Fibroblast of lung (primary cell): ENCODE measurements at regions not wholly inside any gene's neighbourhood (a gene's known extent, or its start where the extent isn't known, plus 50 kb on each side); places are given as distances from the start of the nearest gene placed in this dataset.
A peak's percentile ranks its signal among the peaks of the same experiment; 100 is the strongest.

ENCODE experiments used
- DNase-seq, 2 donors: peaks; one replicate each; pipeline versions ENCODE4 v3.0.0 to v3.0.0-alpha.2; 2010; ENCODE audit warnings: low read depth in 2 of 2
- H2AFZ ChIP-seq: 2 replicates; pipeline ENCODE4 v1.5.1; 2012; ENCODE audit warnings: low read length, control low read depth, inconsistent platforms
- H3K27ac ChIP-seq: 2 replicates; pipeline ENCODE4 v1.5.1; 2011; ENCODE audit warnings: low read length, control low read depth; ENCODE audit not compliant: insufficient read depth
- H3K27me3 ChIP-seq: 2 replicates; pipeline ENCODE4 v1.5.1; 2011; ENCODE audit warnings: mild to moderate bottlenecking, low read length; ENCODE audit not compliant: control insufficient read depth, insufficient read depth
- H3K36me3 ChIP-seq: 2 replicates; pipeline ENCODE4 v1.5.1; 2011; ENCODE audit warnings: low read length; ENCODE audit not compliant: control insufficient read depth, insufficient read depth
- H3K4me1 ChIP-seq: 2 replicates; pipeline ENCODE4 v1.5.1; 2011; ENCODE audit warnings: low read length; ENCODE audit not compliant: control insufficient read depth, insufficient read depth; ENCODE audit errors: extremely low read depth
- H3K4me2 ChIP-seq: 2 replicates; pipeline ENCODE4 v1.5.1; 2011; ENCODE audit warnings: low read length, control low read depth; ENCODE audit not compliant: insufficient read depth; ENCODE audit errors: extremely low read depth
- H3K4me3 ChIP-seq, 4 experiments: fragments of 200-600 bp in 1 of 4; sonication (generic) in 1 of 4; replicated peaks in 1 of 4; 2 replicates each; pipeline ENCODE4 v1.5.1; 2011 to 2016; ENCODE audit warnings: low read length in 4 of 4, low read depth in 3 of 4, mild to moderate bottlenecking in 3 of 4, control low read depth in 2 of 4, inconsistent platforms in 1 of 4, mixed read lengths in 1 of 4; ENCODE audit not compliant: insufficient read depth in 1 of 4; ENCODE audit errors: control extremely low read depth in 1 of 4
- H3K79me2 ChIP-seq: 2 replicates; pipeline ENCODE4 v1.5.1; 2012; ENCODE audit warnings: mild to moderate bottlenecking, low read length, inconsistent platforms; ENCODE audit not compliant: control insufficient read depth, insufficient read depth
- H3K9ac ChIP-seq: 2 replicates; pipeline ENCODE4 v1.5.1; 2011; ENCODE audit warnings: mild to moderate bottlenecking, low read length, control low read depth; ENCODE audit not compliant: insufficient read depth
- H3K9me3 ChIP-seq: 2 replicates; pipeline ENCODE4 v1.5.1; 2012; ENCODE audit warnings: low read depth, low read length; ENCODE audit not compliant: control insufficient read depth, insufficient read depth
- H4K20me1 ChIP-seq: 2 replicates; pipeline ENCODE4 v1.5.1; 2011; ENCODE audit warnings: low read length; ENCODE audit not compliant: control insufficient read depth, insufficient read depth; ENCODE audit errors: extremely low read depth
- EZH2 ChIP-seq: IDR thresholded peaks from 2 replicates; pipeline ENCODE4 v1.5.1; 2012; ENCODE audit warnings: low read length, control low read depth, mild to moderate bottlenecking; ENCODE audit errors: missing control alignments
- TF ChIP-seq, protein P1 (sequence below), 2 donors: IDR thresholded peaks in 1 of 2; conservative IDR thresholded peaks in 1 of 2; 1 replicate in 1 of 2; 2 replicates in 1 of 2; pipeline ENCODE4 v1.5.1; 2011 to 2012; ENCODE audit warnings: low read length in 2 of 2, control low read depth in 1 of 2, inconsistent platforms in 1 of 2, low read depth in 1 of 2, mild to moderate bottlenecking in 1 of 2

- no peaks in the 10 kb centered on the region for H3K9me3 ChIP-seq
- H3K4me2 ChIP-seq: no peak overlapping the region
- no peak for TF ChIP-seq EZH2
- TF ChIP-seq, protein P1, sequence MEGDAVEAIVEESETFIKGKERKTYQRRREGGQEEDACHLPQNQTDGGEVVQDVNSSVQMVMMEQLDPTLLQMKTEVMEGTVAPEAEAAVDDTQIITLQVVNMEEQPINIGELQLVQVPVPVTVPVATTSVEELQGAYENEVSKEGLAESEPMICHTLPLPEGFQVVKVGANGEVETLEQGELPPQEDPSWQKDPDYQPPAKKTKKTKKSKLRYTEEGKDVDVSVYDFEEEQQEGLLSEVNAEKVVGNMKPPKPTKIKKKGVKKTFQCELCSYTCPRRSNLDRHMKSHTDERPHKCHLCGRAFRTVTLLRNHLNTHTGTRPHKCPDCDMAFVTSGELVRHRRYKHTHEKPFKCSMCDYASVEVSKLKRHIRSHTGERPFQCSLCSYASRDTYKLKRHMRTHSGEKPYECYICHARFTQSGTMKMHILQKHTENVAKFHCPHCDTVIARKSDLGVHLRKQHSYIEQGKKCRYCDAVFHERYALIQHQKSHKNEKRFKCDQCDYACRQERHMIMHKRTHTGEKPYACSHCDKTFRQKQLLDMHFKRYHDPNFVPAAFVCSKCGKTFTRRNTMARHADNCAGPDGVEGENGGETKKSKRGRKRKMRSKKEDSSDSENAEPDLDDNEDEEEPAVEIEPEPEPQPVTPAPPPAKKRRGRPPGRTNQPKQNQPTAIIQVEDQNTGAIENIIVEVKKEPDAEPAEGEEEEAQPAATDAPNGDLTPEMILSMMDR (conservative IDR thresholded peaks at IDR 0.05 in 1 of 2, IDR thresholded peaks at IDR 0.05 in 1 of 2; ENCODE audit: low read depth in 1 of 2, low read length in 2 of 2): no peak
- H2AFZ ChIP-seq: no peak overlapping the region
- no peak overlapping the region for H3K4me3 ChIP-seq
- H3K36me3 ChIP-seq: no peaks in the 10 kb centered on the region
- H3K4me1 ChIP-seq: no peaks in the 10 kb centered on the region
- H3K79me2 ChIP-seq: no peaks in the 10 kb centered on the region
- DNase-seq: no peak
- H4K20me1 ChIP-seq: no peaks in the 10 kb centered on the region
- H3K27me3 ChIP-seq: no peaks in the 10 kb centered on the region
- H3K9ac ChIP-seq: no peak overlapping the region
- H3K27ac ChIP-seq: no peak overlapping the region
Observed at GRCh38 chr20:41726727-41727126, 108.5 kb upstream of the CHD6 start.

DNA sequence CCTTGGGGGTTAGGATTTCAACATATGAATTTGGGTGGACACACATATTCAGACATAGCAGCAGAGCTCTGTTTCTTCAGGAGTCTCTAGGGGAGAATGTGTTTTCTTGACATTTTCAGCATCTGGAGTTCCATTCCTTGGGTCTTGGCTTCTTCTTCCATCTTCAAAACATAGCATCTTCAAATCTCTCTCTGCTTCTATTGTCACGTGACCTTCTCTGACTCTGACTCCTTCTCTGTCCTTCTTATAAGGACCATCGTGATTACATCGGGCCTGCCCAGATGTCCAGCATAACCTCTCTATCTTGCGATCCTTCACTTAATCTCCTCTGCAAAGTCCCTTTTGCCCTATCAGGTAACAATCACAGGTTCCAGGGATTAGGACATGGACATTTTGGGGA lies 101.0 kb upstream of the CHD6 start:
- Histone ChIP-seq H3K79me2 (no peaks in the 10 kb centered on the region), H3K4me2 (no peak overlapping the region), H3K27me3 (no peaks in the 10 kb centered on the region), H3K27ac (no peak overlapping the region), H3K9ac (no peak overlapping the region), H3K36me3 (no peaks in the 10 kb centered on the region), H2AFZ (no peak overlapping the region), H4K20me1 (no peaks in the 10 kb centered on the region), H3K9me3 (no peaks in the 10 kb centered on the region), H3K4me3 (no peak overlapping the region), H3K4me1 (no peaks in the 10 kb centered on the region)
- no peak for DNase-seq
- no peak for TF ChIP-seq EZH2
- TF ChIP-seq, protein P1 (conservative IDR thresholded peaks at IDR 0.05 in 1 of 2, IDR thresholded peaks at IDR 0.05 in 1 of 2; ENCODE audit: low read depth in 1 of 2, low read length in 2 of 2): no peak

GRCh38 chr20:41717483-41717882 lies 99.3 kb upstream of the CHD6 start:
- Histone ChIP-seq H3K27me3 (no peaks in the 10 kb centered on the region), H3K4me1 (no peaks in the 10 kb centered on the region), H3K4me3 (no peak overlapping the region), H3K36me3 (no peaks in the 10 kb centered on the region), H3K9ac (no peak overlapping the region), H4K20me1 (no peaks in the 10 kb centered on the region), H3K79me2 (no peaks in the 10 kb centered on the region), H3K4me2 (no peak overlapping the region), H3K9me3 (no peaks in the 10 kb centered on the region), H3K27ac (no peak overlapping the region), H2AFZ (no peak overlapping the region)
- TF ChIP-seq, protein P1 (conservative IDR thresholded peaks at IDR 0.05 in 1 of 2, IDR thresholded peaks at IDR 0.05 in 1 of 2; ENCODE audit: low read depth in 1 of 2, low read length in 2 of 2): no peak
- TF ChIP-seq EZH2: no peak
- DNase-seq: peak in 1 of 2 donors; percentile 22
